AG10803 (cell line): ENCODE measurements at regions not wholly inside any gene's neighbourhood (a gene's known extent, or its start where the extent isn't known, plus 50 kb on each side); places are given as distances from the start of the nearest gene placed in this dataset.

ENCODE experiments used
- DNase-seq: peaks from one replicate; pipeline ENCODE4 v3.0.0; 2010; ENCODE audit warnings: low read depth
- H3K4me3 ChIP-seq: 2 replicates; pipeline ENCODE4 v1.5.1; 2011; ENCODE audit warnings: mild to moderate bottlenecking, low read length, control low read depth
- CTCF ChIP-seq: conservative IDR thresholded peaks from 2 replicates; pipeline ENCODE4 v1.5.1; 2011; ENCODE audit warnings: mild to moderate bottlenecking, low read length, control low read depth, inconsistent platforms

GRCh38 chr15:49706805-49707204, 86.0 kb downstream of the DTWD1 start:
- no peak overlapping the region for H3K4me3 ChIP-seq
- no peak for DNase-seq
- TF ChIP-seq CTCF, result no peak

GRCh38 chr15:49707598-49707997, 86.8 kb downstream of the DTWD1 start:
- DNase-seq, result no peak
- TF ChIP-seq CTCF, result no peak
- H3K4me3 ChIP-seq, result no peak overlapping the region

GRCh38 chr15:49709646-49710214, 88.9 kb downstream of the DTWD1 start:
- H3K4me3 ChIP-seq, result no peak overlapping the region
- DNase-seq, result no peak
- TF ChIP-seq CTCF, result no peak

GRCh38 chr15:49712162-49712561, 91.3 kb downstream of the DTWD1 start:
- no peak for DNase-seq
- no peak for TF ChIP-seq CTCF
- H3K4me3 ChIP-seq, result no peak overlapping the region

GRCh38 chr15:49712846-49713450, 92.1 kb downstream of the DTWD1 start:
- TF ChIP-seq CTCF, result no peak
- no peak for DNase-seq
- no peak overlapping the region for H3K4me3 ChIP-seq

GRCh38 chr15:49715211-49715610, 94.4 kb downstream of the DTWD1 start:
- H3K4me3 ChIP-seq, result no peak overlapping the region
- no peak for DNase-seq
- no peak for TF ChIP-seq CTCF

GRCh38 chr15:49715701-49716100, 94.9 kb downstream of the DTWD1 start:
- no peak overlapping the region for H3K4me3 ChIP-seq
- TF ChIP-seq CTCF, result no peak

More at GRCh38 chr15:49715701-49716100, 94.9 kb downstream of the DTWD1 start:
- no peak for DNase-seq
